RWPE2 (cell line): ENCODE measurements at regions not wholly inside any gene's neighbourhood (a gene's known extent, or its start where the extent isn't known, plus 50 kb on each side); places are given as distances from the start of the nearest gene placed in this dataset.
"Not testable (repeated sequence)": the region's sequence is repeated elsewhere in the genome, so short reads cannot be mapped to it uniquely, and the experiment has no call there.

Experiments
- ATAC-seq: fragments of 200-7000 bp; cut with Tn5 transposase; 3 replicates; pipeline ENCODE4 v1.9.1; 2021; ENCODE audit warnings: low read depth
- DNase-seq: peaks from one replicate; pipeline ENCODE4 v3.0.0-alpha.2; 2020; ENCODE audit warnings: low spot score
- H3K27ac ChIP-seq: fragments of 450-650 bp; 2 replicates; pipeline ENCODE4 v1.5.1; 2017; ENCODE audit warnings: mild to moderate bottlenecking; ENCODE audit not compliant: poor library complexity, severe bottlenecking
- H3K27me3 ChIP-seq: fragments of 250-450 bp; sonication (Bioruptor Pico); 2 replicates; pipeline ENCODE4 v1.5.1; 2021; ENCODE audit warnings: mild to moderate bottlenecking, moderate library complexity; ENCODE audit not compliant: insufficient read depth, poor library complexity, severe bottlenecking
- H3K36me3 ChIP-seq: fragments of 250-450 bp; sonication (Bioruptor Pico); 2 replicates; pipeline ENCODE4 v1.5.1; 2020; ENCODE audit warnings: low read depth, mild to moderate bottlenecking, moderate library complexity
- H3K4me1 ChIP-seq: fragments of 250-450 bp; sonication (Bioruptor Pico); 2 replicates; pipeline ENCODE4 v1.5.1; 2021; ENCODE audit warnings: mild to moderate bottlenecking, moderate library complexity; ENCODE audit not compliant: insufficient read depth, poor library complexity, severe bottlenecking
- H3K4me3 ChIP-seq: fragments of 250-450 bp; sonication (Bioruptor Pico); 2 replicates; pipeline ENCODE4 v1.5.1; 2021; ENCODE audit warnings: mild to moderate bottlenecking, moderate library complexity; ENCODE audit not compliant: severe bottlenecking
- H3K9me3 ChIP-seq: fragments of 250-450 bp; sonication (Bioruptor Pico); 2 replicates; pipeline ENCODE4 v1.5.1; 2021; ENCODE audit warnings: mild to moderate bottlenecking, moderate library complexity; ENCODE audit not compliant: severe bottlenecking
- TF ChIP-seq, protein P1 (sequence below): fragments of 450-650 bp; IDR thresholded peaks from one replicate; pipeline ENCODE4 v1.5.1; 2017; ENCODE audit warnings: mild to moderate bottlenecking, moderate library complexity; ENCODE audit not compliant: poor library complexity, severe bottlenecking

DNA sequence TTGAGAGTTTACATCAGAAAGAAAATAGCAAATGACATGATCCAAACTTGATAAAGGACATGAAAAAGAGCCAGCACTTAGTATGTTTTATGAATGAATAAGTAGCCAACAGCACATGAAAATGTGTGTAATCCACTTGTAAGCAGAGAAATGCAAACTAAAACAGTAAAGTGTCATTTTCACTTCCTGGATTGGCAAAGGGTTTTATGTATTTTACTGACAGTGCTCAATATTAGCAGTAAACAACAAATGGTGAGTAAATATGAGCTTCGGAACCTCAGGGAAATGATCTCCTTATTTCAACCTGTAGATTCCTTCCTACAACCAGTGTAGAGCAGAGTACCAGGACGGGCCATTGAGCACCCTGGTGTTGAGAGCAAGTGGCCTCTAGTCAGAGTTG, 153.8 kb upstream of the PDCD2 start:
- DNase-seq, H3K4me3 ChIP-seq, H3K27me3 ChIP-seq, ATAC-seq, H3K36me3 ChIP-seq, H3K4me1 ChIP-seq, H3K27ac ChIP-seq, H3K9me3 ChIP-seq: not testable (repeated sequence)

- not testable (repeated sequence) for H3K36me3 ChIP-seq, H3K9me3 ChIP-seq
Observed at GRCh38 chr6:170736339-170736738, 151.9 kb upstream of the PDCD2 start.

GRCh38 chr6:170717082-170717481, 132.6 kb upstream of the PDCD2 start:
- H3K36me3 ChIP-seq, DNase-seq, ATAC-seq, H3K27ac ChIP-seq, H3K9me3 ChIP-seq, H3K4me1 ChIP-seq, H3K27me3 ChIP-seq, H3K4me3 ChIP-seq: not testable (repeated sequence)

More at GRCh38 chr6:170736339-170736738, 151.9 kb upstream of the PDCD2 start:
- TF ChIP-seq, protein P1, sequence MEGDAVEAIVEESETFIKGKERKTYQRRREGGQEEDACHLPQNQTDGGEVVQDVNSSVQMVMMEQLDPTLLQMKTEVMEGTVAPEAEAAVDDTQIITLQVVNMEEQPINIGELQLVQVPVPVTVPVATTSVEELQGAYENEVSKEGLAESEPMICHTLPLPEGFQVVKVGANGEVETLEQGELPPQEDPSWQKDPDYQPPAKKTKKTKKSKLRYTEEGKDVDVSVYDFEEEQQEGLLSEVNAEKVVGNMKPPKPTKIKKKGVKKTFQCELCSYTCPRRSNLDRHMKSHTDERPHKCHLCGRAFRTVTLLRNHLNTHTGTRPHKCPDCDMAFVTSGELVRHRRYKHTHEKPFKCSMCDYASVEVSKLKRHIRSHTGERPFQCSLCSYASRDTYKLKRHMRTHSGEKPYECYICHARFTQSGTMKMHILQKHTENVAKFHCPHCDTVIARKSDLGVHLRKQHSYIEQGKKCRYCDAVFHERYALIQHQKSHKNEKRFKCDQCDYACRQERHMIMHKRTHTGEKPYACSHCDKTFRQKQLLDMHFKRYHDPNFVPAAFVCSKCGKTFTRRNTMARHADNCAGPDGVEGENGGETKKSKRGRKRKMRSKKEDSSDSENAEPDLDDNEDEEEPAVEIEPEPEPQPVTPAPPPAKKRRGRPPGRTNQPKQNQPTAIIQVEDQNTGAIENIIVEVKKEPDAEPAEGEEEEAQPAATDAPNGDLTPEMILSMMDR = peak; percentile 43
- H3K4me3 ChIP-seq, DNase-seq, ATAC-seq, H3K4me1 ChIP-seq, H3K27ac ChIP-seq, H3K27me3 ChIP-seq: not testable (repeated sequence)

GRCh38 chr6:170712702-170713101, 128.3 kb upstream of the PDCD2 start:
- DNase-seq, H3K27me3 ChIP-seq, H3K27ac ChIP-seq, H3K36me3 ChIP-seq, ATAC-seq, H3K4me1 ChIP-seq, H3K9me3 ChIP-seq, H3K4me3 ChIP-seq: not testable (repeated sequence)

DNA sequence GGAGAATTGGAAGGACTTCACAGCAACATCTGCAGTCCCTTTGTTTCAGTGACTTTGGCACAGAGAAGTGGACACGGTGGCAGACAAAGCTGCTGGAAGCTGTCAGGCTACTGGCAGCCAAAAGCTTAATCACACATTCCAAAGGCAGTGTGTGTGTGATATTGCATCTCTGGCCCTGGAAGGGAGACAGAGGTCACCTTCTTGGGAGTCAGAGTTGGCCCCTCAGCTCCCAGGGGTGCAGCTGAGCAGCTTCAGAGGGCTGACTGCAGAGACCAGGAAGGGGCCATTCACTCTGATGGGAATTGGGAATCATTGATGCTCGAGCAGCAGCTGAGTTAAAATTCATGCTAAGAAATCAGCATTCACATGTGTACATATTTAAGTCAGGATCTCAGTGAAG, 115.7 kb upstream of the PDCD2 start:
- not testable (repeated sequence) for H3K27ac ChIP-seq

More for the DNA sequence above, 115.7 kb upstream of the PDCD2 start:
- H3K36me3 ChIP-seq, H3K4me3 ChIP-seq, H3K9me3 ChIP-seq, H3K4me1 ChIP-seq, DNase-seq, H3K27me3 ChIP-seq, ATAC-seq: not testable (repeated sequence)
